ENCODE measurements at regions not wholly inside any gene's neighbourhood (a gene's known extent, or its start where the extent isn't known, plus 50 kb on each side); places are given as distances from the start of the nearest gene placed in this dataset.

DNA sequence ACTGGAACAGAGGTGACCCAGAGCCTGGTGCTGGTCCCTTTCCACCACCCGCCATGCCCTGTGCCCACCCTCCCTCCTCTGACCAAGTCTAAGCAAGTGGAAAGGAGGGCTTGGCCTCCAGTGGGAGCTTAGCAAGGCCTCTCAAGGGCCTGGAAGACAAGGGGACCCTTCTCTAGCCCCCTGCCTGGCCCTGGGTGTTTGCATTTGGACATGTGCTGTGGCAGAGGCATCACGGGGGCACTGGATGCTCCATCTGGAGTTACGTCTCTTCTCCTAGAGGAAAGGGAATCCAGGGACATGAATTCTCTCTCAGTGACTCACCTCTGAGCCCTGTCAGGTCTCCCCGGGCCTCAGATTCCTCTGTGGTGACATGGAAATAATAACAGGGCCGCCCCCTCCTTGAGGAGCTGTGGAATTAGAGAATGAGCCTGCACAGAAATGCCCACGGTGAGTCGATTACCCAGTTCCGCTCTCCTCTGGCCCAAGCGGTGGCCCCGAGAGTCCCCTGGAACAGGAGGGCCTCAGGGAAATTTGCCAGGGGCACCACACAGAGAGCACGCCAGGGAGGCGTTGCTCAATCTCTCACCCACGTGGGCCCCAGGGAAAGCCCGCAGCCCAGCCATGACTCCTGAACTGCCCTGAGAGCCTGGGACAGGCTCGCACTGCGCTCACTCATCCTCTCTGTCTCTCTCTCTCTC lies 189.6 kb downstream of the BCOR start:
- H3K4me1 ChIP-seq (ENCODE audit: control insufficient read depth, extremely low read depth, insufficient read depth, low read length), result peaks cover 24% of the 10 kb centered on the region
- H3K9ac ChIP-seq (ENCODE audit: control insufficient read depth, extremely low read depth, insufficient read depth, low read length), result peak overlapping the region; percentile 44
- peak; percentile 76 for DNase-seq (ENCODE audit: low read depth, low spot score)
- no peaks in the 10 kb centered on the region for H3K27me3 ChIP-seq (ENCODE audit: control insufficient read depth, extremely low read depth, insufficient read depth, low read length)
- peak; percentile 68 for FAIRE-seq
- no peaks in the 10 kb centered on the region for H3K36me3 ChIP-seq (ENCODE audit: control insufficient read depth in 2 of 2, extremely low read depth in 1 of 2, insufficient read depth in 2 of 2, low read length in 2 of 2)
- H3K4me2 ChIP-seq (ENCODE audit: control insufficient read depth, extremely low read depth, insufficient read depth, low read depth, low read length), result peak overlapping the region; percentile 69
- H3K79me2 ChIP-seq (ENCODE audit: control insufficient read depth, insufficient read depth, low read length), result no peaks in the 10 kb centered on the region
- peak overlapping the region; percentile 60 for H3K27ac ChIP-seq (ENCODE audit: control insufficient read depth, insufficient read depth, low read length)
- H2AFZ ChIP-seq (ENCODE audit: control insufficient read depth, low read length), result no peak overlapping the region
- dilution Hi-C loops (cut with MboI; ENCODE audit: extremely low pct_ligation_motif_present, low sequenced_read_pairs), result no loop called here
- no peak for TF ChIP-seq EZH2 (IDR thresholded peaks at IDR 0.05; ENCODE audit: low read length)
- TF ChIP-seq, protein P1, sequence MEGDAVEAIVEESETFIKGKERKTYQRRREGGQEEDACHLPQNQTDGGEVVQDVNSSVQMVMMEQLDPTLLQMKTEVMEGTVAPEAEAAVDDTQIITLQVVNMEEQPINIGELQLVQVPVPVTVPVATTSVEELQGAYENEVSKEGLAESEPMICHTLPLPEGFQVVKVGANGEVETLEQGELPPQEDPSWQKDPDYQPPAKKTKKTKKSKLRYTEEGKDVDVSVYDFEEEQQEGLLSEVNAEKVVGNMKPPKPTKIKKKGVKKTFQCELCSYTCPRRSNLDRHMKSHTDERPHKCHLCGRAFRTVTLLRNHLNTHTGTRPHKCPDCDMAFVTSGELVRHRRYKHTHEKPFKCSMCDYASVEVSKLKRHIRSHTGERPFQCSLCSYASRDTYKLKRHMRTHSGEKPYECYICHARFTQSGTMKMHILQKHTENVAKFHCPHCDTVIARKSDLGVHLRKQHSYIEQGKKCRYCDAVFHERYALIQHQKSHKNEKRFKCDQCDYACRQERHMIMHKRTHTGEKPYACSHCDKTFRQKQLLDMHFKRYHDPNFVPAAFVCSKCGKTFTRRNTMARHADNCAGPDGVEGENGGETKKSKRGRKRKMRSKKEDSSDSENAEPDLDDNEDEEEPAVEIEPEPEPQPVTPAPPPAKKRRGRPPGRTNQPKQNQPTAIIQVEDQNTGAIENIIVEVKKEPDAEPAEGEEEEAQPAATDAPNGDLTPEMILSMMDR (optimal IDR thresholded peaks at IDR 0.05 in 1 of 3, IDR thresholded peaks at IDR 0.05 in 1 of 3, conservative IDR thresholded peaks at IDR 0.05 in 1 of 3; ENCODE audit: extremely low read depth in 1 of 3, insufficient read depth in 2 of 3, low read length in 3 of 3), result no peak
- no peak overlapping the region for H3K4me3 ChIP-seq (ENCODE audit: control insufficient read depth in 2 of 3, extremely low read depth in 1 of 3, insufficient read depth in 2 of 3, low read depth in 1 of 3, low read length in 3 of 3)
- H3K9me1 ChIP-seq (ENCODE audit: control insufficient read depth, extremely low read depth, insufficient read depth, low read length), result no peaks in the 10 kb centered on the region
- no peaks in the 10 kb centered on the region for H4K20me1 ChIP-seq (ENCODE audit: control insufficient read depth, extremely low read depth, insufficient read depth, low read length)
- no peaks in the 10 kb centered on the region for H3K9me3 ChIP-seq (ENCODE audit: control insufficient read depth, low read depth, low read length)

DNA sequence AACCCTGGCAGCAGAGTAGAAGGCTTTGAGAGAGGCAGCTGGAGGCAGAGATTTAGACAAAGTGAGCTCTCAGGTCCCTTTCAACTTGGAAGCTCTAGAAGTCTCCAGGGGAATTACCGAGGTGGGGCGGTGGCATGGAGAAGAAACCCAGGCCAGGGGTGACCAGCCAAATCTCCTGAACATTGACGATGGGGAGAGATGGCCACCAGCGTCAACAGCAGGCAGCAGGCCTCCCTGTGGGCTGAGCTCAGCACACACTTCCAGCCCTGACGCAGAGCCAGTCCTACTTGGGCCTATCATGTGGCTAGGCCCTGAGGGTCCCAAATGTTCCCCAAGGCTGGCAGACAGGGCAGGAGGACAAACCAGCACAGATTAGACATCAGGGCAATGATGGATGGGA lies 187.8 kb downstream of the BCOR start:
- Histone ChIP-seq H2AFZ (ENCODE audit: control insufficient read depth, low read length) (no peak overlapping the region), H3K79me2 (ENCODE audit: control insufficient read depth, insufficient read depth, low read length) (no peaks in the 10 kb centered on the region), H3K9ac (ENCODE audit: control insufficient read depth, extremely low read depth, insufficient read depth, low read length) (no peak overlapping the region), H3K27ac (ENCODE audit: control insufficient read depth, insufficient read depth, low read length) (no peak overlapping the region), H3K36me3 (ENCODE audit: control insufficient read depth in 2 of 2, extremely low read depth in 1 of 2, insufficient read depth in 2 of 2, low read length in 2 of 2) (no peaks in the 10 kb centered on the region), H3K4me1 (ENCODE audit: control insufficient read depth, extremely low read depth, insufficient read depth, low read length) (peaks cover 11% of the 10 kb centered on the region), H3K4me2 (ENCODE audit: control insufficient read depth, extremely low read depth, insufficient read depth, low read depth, low read length) (no peak overlapping the region), H3K4me3 (ENCODE audit: control insufficient read depth in 2 of 3, extremely low read depth in 1 of 3, insufficient read depth in 2 of 3, low read depth in 1 of 3, low read length in 3 of 3) (no peak overlapping the region), H3K9me1 (ENCODE audit: control insufficient read depth, extremely low read depth, insufficient read depth, low read length) (no peaks in the 10 kb centered on the region), H4K20me1 (ENCODE audit: control insufficient read depth, extremely low read depth, insufficient read depth, low read length) (no peaks in the 10 kb centered on the region), H3K27me3 (ENCODE audit: control insufficient read depth, extremely low read depth, insufficient read depth, low read length) (no peaks in the 10 kb centered on the region), H3K9me3 (ENCODE audit: control insufficient read depth, low read depth, low read length) (no peaks in the 10 kb centered on the region)
- dilution Hi-C loops (cut with MboI; ENCODE audit: extremely low pct_ligation_motif_present, low sequenced_read_pairs), result no loop called here
- FAIRE-seq, result no peak
- TF ChIP-seq EZH2 (IDR thresholded peaks at IDR 0.05; ENCODE audit: low read length), result no peak
- TF ChIP-seq, protein P1 (optimal IDR thresholded peaks at IDR 0.05 in 1 of 3, IDR thresholded peaks at IDR 0.05 in 1 of 3, conservative IDR thresholded peaks at IDR 0.05 in 1 of 3; ENCODE audit: extremely low read depth in 1 of 3, insufficient read depth in 2 of 3, low read length in 3 of 3), result no peak
- no peak for DNase-seq (ENCODE audit: low read depth, low spot score)

Data from keratinocyte (primary cell).